Heart left ventricle (tissue), 13 donors: ENCODE measurements at regions not wholly inside any gene's neighbourhood (a gene's known extent, or its start where the extent isn't known, plus 50 kb on each side); places are given as distances from the start of the nearest gene placed in this dataset.

Experiments used
- POLR2A ChIP-seq, 2 donors: fragments of 450-650 bp; IDR thresholded peaks; one replicate each; pipeline ENCODE4 v1.6.1; 2017; ENCODE audit warnings: antibody characterized with exemption in 2 of 2, mild to moderate bottlenecking in 2 of 2, moderate library complexity in 2 of 2
- TF ChIP-seq, protein P1 (sequence below), 12 donors: fragments of 200-600 bp; sonication (generic) in 4 of 12; IDR thresholded peaks; one replicate each; pipeline versions ENCODE4 v1.5.0 to v1.8.0; 2018 to 2022; ENCODE audit warnings: antibody characterized with exemption in 12 of 12, mild to moderate bottlenecking in 5 of 12
- donor health status: ischemic (EF 13 %, LVEDD 7.1; RV severe dilation, severe dysfunction).
- donor health status: DM: no; HTN: yes; CAD: no.
- donor health status: DM: no; HTN: no; CAD: no.
- donor health status: ischemic (EF 25% LVEDD 6.9; RV normal size, moderate dysfunction).
- donor health status: ischemic (EF 25% LVEDD 5.7; RV mildly dilated, moderate dysfunction).
- donor health status: ischemic (EF 35%, LVEDD 5.7; RV mildly dilated, moderate dysfunction).
- donor health status: nonischemic (EF 11% LVEDD 7.7; RV severe dilation, severe dysfunction).
- donor health status: DM: yes; HTN: yes; CAD: no.
- donor health status: PGD.
- donor health status: ischemic (EF 29% LVEDD 5.4; RV normal size, mild dysfunction).
- donor health status: nonischemic (EF 23%, LVEDD 6.1; RV moderate dilation, normal function).

DNA sequence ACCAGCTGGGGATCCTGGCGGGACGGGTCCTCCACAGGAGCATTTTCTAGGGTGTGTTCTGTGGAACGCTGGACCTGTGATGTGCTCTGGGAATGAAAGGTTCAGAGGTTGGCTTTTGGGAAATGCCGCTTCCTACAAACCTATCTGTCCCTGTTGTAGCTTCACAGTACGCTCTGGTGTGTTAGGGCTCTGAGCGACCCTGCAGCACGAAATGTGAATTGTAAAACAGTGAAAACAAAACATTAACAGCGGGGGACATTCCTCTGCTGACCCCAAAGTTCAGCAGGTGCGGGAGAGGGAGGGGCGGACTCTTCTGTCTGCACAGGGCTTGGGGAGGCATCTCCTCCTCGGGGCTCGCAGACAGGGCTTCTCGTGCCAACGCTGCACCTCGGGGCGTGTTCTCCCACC lies 155.9 kb downstream of the NRN1 start:
- TF ChIP-seq, protein P1, sequence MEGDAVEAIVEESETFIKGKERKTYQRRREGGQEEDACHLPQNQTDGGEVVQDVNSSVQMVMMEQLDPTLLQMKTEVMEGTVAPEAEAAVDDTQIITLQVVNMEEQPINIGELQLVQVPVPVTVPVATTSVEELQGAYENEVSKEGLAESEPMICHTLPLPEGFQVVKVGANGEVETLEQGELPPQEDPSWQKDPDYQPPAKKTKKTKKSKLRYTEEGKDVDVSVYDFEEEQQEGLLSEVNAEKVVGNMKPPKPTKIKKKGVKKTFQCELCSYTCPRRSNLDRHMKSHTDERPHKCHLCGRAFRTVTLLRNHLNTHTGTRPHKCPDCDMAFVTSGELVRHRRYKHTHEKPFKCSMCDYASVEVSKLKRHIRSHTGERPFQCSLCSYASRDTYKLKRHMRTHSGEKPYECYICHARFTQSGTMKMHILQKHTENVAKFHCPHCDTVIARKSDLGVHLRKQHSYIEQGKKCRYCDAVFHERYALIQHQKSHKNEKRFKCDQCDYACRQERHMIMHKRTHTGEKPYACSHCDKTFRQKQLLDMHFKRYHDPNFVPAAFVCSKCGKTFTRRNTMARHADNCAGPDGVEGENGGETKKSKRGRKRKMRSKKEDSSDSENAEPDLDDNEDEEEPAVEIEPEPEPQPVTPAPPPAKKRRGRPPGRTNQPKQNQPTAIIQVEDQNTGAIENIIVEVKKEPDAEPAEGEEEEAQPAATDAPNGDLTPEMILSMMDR (IDR thresholded peaks at IDR 0.05) = no peak
- no peak for TF ChIP-seq POLR2A (IDR thresholded peaks at IDR 0.05)
